ENCODE measurements at regions not wholly inside any gene's neighbourhood (a gene's known extent, or its start where the extent isn't known, plus 50 kb on each side); places are given as distances from the start of the nearest gene placed in this dataset.
"Not testable (repeated sequence)": the region's sequence is repeated elsewhere in the genome, so short reads cannot be mapped to it uniquely, and the experiment has no call there.

DNA sequence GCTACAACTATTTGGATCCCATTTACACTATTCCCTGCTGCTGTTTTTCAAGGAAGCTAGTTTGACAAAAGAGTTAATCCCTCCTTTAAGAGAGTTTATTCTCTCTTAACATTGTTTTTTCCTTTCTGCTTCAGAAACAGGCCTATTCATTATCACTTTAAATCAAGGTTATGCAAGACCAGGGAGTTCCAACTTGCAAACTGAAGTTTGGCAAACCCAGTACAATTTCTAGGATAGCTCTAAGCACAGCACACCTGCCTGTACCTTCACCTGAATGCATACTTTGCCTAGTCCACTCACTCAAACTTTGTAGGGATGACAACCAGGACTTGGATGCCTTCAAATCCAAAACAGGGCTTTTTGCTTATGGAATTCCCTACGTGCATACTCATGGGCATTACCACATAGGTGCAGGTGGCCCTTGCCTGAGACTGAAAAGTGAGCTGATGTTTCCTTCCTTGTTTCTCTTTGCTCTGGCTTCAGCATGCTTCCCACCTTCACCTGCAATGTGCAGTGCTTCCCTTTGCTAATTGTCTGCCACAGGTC, 193.8 kb upstream of the MMADHC start:
- no peak for DNase-seq

DNA sequence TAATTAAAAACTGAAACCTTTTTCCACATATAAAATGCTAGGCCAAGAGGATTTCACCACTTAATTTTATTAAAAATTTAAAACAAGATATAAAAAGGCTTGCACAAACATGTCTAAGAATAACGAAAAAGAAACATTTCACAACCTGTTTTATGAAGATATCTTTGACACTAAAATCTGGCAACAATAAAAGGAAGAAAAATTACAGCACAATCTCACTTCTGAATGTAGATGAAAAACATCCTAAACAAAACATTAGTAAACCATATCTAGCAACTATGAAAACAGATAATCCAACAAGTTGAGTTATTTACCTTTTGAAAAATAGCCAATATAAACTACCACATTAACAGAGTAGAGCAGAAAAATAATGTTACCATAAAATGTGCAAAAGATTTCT, 185.4 kb upstream of the MMADHC start:
- no peak for DNase-seq

DNA sequence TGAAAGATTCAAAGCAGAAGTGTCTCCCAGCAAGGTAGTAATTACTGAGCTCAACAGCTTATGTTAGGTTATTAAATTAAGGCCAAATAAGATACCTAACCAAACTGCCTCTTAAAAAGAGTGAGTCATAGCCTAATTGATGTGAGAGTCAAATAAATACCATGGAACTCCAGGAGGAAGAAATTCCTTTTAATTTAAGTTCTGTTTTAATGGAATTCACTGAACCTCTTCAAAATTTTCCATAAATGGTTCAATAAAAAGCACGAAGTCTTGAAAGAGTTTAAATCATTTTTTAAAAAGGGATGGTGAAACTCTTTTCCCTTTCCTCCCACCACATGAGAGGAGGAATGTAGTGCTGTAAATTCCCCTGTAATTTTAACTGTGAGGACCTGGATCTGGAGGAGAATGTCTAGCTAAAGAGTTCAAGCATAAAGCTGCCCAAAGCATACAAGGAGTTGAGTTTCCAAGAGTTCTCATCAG, 180.8 kb upstream of the MMADHC start:
- peak in 1 of 2 experiments; percentile 40 for DNase-seq

DNA sequence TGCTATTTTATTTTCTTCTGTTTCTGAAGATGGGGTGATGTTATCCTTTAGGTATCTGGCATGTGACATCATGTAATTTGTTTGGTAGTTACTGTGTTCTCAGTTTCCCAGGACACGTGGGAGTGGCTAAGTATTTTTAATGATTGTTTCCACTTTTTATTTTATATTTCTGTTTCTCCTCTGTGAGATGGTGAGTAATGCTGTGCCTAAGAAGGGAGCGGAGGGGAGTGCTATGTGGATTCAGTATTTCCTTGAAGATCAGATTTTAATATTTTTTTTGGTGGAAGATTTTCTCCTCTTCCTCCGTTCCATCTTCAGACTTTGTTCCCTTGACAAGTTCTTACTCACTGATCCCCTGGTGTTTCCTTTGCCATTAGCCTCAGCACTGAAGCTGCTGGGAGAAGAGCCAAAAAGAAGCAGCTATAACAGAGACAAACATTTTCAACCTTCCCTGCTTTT, 180.0 kb upstream of the MMADHC start:
- no peak for DNase-seq

DNA sequence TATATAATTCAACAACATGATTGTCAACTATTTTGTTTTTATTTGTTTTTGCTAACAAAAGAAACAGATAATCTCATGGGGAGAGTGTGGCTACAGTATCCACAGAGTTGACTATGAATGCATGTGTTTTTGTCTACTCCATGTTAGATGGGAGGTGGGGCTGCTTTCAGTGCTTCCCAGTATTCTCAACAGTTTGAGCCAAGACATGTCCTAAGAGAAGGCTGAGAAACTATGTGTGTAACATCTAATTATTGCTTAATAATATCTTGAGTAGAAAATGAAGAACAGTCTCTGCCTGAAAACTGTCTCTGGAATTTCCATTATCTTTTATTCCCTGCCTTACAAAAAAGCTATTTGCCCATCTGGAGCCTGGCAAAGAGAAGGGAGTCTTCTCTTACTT, 178.8 kb upstream of the MMADHC start:
- DNase-seq: no peak

DNA sequence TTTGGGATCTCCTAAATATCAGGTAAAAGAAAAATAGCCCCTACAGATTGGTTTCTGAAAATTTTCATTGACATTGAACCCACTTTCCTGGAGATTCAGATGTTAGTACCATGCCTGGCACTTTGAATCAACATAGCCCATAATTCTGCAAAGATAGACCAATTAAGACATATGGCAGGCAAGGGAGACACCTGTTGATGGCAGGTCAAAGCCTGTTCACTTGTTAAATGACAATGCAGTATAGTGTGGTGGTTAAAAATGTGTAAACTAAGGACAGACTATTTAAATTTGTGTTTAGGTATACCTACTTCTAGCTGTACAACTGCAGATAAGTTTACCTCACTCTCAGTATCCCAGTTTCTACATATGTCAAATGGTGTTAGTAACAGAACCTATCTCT, 178.1 kb upstream of the MMADHC start:
- DNase-seq: no peak

DNA sequence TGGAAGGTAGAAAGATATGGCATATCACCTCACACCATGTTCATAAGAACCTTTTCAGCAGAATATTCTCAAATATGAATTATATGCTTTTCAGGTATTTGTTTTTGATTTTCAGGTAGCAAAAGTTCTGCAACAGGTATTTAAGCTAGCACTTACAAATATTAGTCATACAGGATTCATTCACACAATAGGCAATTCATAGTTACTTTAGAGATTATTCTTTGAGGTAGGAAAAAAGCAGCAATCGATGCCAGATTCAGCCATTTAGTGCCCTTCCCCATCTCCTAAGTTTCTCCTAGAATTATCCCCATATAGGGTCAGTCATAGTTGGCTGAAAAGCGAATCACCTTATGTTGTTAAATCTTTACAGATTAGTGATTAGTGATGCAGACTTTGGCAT, 177.4 kb upstream of the MMADHC start:
- no peak for DNase-seq

DNA sequence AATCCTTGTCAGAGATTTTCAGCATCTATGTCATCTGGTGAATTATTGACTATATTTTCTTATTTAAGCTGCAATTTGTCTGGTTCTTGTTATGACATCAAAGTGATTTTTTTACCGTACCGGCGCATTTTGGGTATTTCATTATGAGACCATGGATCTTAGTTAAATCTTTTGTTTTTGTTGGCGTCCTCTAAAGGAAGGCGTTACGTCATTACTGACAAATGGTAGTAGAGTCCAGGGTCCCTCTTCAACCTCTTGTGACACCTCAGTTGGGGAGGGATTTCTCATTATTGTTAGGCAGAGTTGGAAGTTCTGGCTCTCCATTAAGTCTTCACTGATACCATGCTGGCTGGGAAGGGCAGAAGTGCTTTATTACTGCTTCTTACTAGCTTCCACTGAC, 175.8 kb upstream of the MMADHC start:
- no peak for DNase-seq

DNA sequence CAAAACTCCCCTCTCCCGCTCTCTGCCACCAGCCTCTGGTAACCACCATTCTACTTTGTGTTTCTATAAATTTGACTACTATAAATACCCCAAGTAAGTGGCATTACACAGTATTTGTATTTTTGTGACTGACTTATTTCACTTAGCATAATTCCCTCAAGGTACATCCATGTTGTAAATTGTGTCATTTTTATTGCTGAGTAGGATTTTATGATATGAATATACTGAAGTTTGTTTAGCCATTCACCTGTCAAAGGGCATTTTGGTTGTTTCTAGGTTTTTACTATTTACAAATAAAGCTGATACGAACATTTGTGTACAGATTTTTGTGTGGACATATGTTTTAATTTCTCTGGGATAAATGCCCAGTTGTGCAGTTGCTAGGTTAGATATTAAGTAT, 174.0 kb upstream of the MMADHC start:
- DNase-seq: no peak

DNA sequence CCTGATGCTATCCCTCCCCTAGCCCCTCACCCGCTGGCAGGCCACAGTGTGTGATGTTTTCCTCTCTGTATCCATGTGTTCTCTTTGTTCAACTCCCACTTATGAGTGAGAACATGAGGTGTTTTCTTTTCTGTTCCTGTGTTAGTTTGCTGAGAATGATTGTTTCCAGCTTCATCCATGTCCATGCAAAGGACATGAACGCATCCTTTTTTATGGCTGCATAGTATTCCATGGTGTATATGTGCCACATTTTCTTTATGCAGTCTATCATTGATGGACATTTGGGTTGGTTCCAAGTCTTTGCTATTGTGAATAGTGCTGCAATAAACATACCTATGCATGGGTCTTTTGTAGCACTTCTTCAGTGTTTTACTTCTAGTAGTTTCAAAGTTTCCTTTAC, 171.8 kb upstream of the MMADHC start:
- not testable (repeated sequence) for DNase-seq

DNA sequence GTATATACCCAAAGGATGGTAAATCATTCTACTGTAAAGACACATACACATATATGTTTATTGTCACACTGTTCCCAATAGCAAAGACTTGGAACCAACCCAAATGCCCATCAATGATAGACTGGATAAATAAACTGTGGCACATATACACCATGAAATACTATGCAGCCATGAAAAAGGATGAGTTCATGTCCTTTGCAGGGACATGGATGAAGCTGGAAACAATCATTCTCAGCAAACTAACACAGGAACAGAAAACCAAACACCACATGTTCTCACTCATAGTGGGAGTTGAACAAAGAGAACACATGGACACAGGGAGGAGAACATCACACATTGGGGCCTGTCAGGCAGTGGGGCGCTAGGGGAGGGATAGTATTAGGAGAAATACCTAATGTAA, 167.1 kb upstream of the MMADHC start:
- not testable (repeated sequence) for DNase-seq

DNA sequence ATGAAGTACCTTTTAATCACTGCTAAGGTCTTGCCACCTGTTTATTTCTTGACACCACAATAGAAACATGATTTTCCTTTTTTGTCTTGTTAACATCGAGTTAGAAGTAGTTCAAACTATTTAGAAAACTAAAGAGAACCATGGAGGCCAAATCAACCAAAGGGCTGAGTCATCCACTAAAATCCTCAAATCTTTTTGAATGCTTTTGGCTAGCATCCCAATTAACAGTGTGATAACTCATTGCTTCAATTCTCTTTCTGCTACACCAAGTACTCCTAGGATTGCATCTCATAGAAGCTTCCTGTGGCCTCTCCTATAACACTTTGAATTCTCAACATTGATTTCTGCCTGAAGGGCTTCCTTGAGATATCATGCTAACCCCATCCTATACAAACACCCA, 159.9 kb upstream of the MMADHC start:
- DNase-seq: no peak

DNA sequence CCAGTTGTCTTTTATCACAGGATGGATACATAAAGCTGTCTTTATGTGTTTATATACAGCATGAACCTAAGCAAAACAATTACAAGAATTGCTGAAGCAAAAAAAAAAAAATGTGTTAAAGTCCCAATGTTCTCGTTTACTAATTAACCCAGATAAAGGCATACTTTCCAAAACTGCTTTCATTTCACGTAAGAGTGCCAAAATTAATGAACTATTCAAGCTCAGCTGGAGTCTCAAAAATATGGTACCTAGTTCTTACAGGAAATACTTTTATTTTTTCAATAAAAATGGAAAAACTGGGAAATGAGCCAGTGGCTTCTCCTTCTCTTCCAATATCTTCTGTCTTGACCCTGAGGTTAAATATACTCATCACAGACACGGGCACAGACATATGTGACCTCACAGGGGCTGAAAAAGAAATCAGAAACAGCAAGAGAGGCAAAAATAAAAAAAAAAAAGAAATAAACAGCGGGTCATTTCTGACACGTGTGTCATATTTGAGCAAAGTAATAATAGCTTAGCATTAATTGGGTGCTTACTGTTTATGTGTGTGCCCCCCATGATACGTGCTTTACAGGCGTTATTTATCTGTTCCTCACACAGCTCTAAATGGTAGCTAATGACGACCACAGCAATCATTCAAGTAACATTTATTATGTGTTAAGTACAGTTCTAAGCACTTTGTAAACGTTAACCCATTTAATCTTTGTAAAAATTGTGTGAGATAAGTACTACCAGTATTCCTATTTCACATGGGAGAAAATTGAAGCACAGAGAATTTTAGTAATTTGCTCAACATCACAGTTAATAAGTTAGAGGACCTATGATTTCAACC, 158.0 kb upstream of the MMADHC start:
- DNase-seq: peak in 1 of 2 experiments; percentile 12

DNA sequence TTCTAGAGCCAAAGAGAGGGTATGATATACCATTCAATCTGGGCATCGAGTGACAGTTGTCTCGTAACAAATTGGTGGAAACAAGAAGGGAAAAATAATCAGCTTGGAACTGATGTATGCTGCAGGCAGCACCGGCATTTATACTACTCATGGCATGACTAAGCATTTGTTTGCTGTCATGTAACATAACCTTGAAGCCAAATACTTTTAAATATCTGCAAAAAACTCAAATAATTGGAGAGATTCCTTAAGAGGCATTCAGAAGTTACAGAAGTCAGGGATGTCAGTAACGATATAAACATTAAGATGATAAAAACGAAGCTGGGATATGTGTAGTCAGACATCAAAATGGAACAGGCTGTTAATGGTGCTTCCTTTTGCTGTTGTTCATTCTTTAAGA, 157.3 kb upstream of the MMADHC start:
- DNase-seq: no peak

DNA sequence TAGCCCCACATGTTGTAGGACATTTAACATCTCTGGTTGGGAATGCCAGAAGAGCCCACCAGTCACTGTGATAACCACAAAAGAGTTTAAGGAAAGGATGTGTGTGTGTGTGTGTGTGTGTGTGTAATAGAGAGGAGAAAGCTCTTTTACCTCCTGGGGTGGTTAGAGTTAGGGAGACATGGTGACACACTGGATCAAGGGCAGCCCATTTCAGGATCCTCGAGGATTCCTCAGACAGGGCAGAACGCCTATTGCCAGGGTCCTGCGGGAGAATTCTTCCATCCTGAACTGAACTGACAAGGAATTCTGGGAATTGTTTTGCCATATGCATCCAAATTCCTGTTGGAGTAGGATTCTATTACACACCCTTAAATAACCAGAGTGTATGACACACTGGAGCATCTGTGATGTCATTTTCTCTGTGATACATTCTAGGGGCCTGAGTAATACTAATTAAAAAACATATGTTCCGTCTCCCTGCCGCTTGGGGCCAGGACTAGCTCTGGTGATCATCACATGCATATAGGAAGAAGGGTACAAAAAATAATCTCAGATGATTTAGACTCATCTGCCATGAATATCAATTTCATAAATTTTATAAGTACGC, 156.4 kb upstream of the MMADHC start:
- DNase-seq: no peak

DNA sequence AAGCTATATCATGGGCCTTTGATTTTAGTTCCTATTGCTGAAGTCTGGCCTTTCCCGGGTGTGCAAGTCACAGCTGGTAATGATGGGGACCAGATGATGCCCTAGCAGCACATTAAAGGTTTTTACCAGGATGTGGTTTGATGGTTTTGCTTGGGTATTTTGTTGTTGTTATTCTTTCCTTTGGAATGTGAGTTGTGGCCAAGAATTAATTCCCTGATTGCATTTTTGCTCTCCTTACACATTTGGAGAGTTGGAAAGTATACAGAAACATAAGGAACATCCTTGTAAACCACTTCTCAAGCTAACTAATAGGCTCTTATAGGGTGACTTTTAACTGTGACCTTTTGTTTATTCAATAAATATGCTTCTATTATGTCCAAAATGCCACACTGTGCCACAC, 154.1 kb upstream of the MMADHC start:
- DNase-seq: no peak

DNA sequence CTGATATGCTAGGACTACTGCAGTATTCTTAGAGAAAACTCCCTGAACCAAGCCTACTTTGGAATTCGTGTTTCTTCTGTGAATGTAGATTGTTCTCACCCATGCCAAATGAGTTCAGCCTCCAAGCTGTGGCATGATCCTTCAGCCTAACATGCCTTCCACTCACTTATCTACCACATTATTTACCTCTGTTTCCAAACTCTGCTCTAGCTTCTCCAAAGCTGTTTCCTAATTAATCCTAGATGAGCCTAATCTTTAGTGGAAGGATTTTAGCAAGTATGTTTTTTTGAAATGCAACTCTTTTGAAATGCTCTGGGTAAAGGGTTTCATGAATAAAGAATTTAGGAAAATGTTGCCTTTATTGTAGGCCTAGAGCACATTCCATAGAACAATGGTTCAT, 152.9 kb upstream of the MMADHC start:
- DNase-seq: no peak

DNA sequence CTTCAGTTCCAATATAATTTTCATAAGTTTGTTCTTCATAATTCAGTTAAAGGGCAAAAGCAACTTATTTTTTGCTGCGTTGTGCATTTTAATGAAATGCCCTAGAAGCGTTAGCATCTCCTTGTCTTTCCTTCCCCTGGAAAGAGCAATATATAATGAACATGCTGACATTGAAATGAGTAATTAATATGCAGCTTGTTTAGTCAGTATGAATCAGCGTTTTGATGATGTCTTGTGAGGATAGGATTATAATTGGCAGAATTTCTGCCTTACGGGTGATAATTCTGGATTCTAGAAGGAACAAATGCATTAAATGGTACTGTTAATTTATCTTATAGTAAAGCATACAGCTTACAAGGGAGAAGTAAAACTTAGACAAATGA, 152.3 kb upstream of the MMADHC start:
- DNase-seq: no peak

DNA sequence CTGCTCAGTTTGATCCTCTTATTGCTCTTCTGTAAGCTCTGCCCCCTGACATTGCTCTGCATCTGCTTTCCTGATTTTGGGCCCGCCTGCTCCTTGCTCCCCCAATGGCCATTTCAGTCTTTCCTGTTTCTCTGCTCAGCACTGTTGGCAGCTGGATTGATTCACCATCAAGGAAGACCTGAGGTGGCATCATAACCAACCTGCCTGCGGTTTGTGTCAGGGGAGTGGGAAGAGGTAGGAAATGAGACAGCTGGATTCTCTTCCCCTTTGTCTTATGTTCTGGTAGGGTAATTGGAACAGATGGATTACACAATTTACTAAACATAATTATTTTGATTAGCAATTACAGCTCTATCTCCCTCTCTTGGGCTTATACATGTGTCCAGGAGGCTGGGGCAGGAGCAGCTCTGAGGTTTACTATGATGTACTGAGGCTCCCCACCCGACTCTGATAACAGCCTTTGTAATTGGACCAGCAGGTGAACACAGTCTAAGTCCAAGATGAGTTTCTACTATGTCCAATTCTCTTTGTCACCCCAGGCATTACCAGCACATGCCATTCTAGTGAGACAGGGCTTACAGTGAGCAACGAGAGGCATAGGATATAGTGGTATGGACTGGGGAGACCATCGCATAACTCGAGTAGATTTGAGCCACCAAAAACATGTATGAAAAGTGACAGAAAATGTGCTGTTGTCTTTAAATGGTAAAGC, 151.8 kb upstream of the MMADHC start:
- DNase-seq: no peak

DNA sequence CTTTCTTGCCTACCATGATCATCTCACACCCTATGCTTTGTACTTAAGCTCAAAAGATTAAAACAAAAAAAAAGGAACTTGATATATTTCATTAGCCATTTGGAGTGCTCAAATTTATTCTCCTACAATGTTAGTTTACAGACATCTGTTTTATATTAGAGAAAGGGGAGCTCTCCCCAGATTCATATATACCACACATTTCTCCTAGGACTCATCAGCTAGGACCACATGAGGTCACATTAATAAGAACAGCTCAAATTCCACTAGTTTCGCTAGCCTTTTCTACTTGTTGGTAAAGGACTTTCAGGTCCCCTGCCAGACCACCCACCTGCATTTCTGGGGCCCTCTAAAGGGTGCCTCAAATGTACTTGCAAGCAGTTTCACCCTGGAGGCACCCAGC, 151.2 kb upstream of the MMADHC start:
- DNase-seq: no peak

DNA sequence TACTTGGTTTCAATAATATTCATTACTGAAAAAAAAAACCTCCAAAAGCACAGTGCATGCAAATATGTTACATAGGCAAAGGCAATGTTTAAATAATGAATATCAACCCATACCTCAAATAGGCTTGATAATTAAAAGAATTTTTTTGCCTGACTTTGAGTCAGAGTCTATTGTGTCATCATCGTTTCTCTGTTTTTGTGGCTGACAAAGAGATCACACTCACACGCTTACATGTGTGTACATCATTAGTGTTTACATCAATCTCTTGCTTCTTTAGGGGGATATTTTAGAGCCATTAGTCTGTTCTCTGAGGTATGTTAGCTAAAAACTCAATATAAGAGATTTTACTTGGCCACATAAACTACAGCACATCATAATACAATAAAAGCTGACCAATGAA, 150.3 kb upstream of the MMADHC start:
- no peak for DNase-seq

DNA sequence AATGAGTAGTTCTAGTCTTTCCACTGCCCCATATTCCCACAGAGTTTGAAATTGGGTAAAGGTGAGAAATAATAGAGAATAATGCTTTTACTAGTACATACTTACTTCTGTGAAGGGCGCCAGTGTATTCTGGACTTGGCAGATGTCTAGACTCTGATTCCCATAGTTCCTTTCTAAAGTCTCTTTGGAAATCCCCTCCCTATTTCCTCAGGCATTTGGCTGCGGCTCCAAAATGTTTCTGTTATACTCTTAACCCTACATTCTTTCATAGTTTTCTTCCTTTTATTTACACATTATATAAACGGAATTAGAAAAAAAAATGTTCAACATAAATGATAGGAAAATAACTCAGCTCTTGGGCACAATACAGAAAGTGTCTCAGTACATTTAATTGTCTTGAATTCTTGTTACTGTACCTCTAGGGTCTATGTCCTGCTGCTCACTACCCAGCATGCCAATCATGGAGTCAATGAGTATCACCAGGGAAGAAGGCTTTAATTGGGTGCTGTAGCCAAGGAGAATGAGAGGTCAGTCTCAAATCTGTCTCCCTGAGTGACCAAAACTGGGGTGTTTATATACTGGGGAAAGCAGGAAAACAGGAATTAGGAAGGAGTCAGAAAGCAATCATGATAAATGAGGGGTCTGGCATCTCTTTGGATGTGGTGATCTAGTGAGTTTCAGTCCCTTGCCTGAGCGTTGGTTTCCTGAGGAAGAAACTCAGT, 147.8 kb upstream of the MMADHC start:
- no peak for DNase-seq

All from NCI-H2081 (cell line).